ENCODE measurements at regions not wholly inside any gene's neighbourhood (a gene's known extent, or its start where the extent isn't known, plus 50 kb on each side); places are given as distances from the start of the nearest gene placed in this dataset.

- Mint-ChIP-seq H3K4me1 (ENCODE audit: low read depth) (peaks cover 72% of the 10 kb centered on the region), H3K9me3 (peaks cover 5% of the 10 kb centered on the region; the same call in 1 of the 2 replicates), H3K36me3 (ENCODE audit: low read depth) (peaks cover 16% of the 10 kb centered on the region), H3K27me3 (ENCODE audit: insufficient read depth) (peaks cover 2% of the 10 kb centered on the region; the same call in 1 of the 2 replicates), H3K4me3 (no peak overlapping the region), H3K27ac (peak overlapping the region; percentile 87; the same call in 1 of the 2 replicates)
- peak; percentile 19 for DNase-seq
- TF ChIP-seq CTCF (IDR thresholded peaks at IDR 0.05) = no peak
Measured at GRCh38 chr12:46921764-46922133, 96.0 kb upstream of the SLC38A4 start.

GRCh38 chr12:46926526-46926925 lies 100.7 kb upstream of the SLC38A4 start:
- TF ChIP-seq CTCF (IDR thresholded peaks at IDR 0.05) = no peak
- Mint-ChIP-seq H3K4me1 (ENCODE audit: low read depth) (peaks cover 38% of the 10 kb centered on the region), H3K9me3 (no peaks in the 10 kb centered on the region), H3K27me3 (ENCODE audit: insufficient read depth) (no peaks in the 10 kb centered on the region), H3K4me3 (no peak overlapping the region), H3K36me3 (ENCODE audit: low read depth) (peaks cover 8% of the 10 kb centered on the region; the same call in 1 of the 2 replicates), H3K27ac (no peak overlapping the region)
- DNase-seq = no peak

- Mint-ChIP-seq H3K27me3 (ENCODE audit: insufficient read depth) (no peaks in the 10 kb centered on the region), H3K27ac (no peak overlapping the region), H3K4me3 (no peak overlapping the region), H3K36me3 (ENCODE audit: low read depth) (peaks cover 16% of the 10 kb centered on the region; the same call in 1 of the 2 replicates), H3K9me3 (no peaks in the 10 kb centered on the region), H3K4me1 (ENCODE audit: low read depth) (peaks cover 40% of the 10 kb centered on the region)
- no peak for TF ChIP-seq CTCF (IDR thresholded peaks at IDR 0.05)
- no peak for DNase-seq
Measured at GRCh38 chr12:46930101-46930500, 104.3 kb upstream of the SLC38A4 start.

GRCh38 chr12:46933947-46934346 lies 108.2 kb upstream of the SLC38A4 start:
- TF ChIP-seq CTCF (IDR thresholded peaks at IDR 0.05) = peak; percentile 83
- Mint-ChIP-seq H3K4me1 (ENCODE audit: low read depth) (peaks cover 58% of the 10 kb centered on the region), H3K36me3 (ENCODE audit: low read depth) (peaks cover 12% of the 10 kb centered on the region; the same call in 1 of the 2 replicates), H3K9me3 (no peaks in the 10 kb centered on the region), H3K27ac (no peak overlapping the region), H3K4me3 (no peak overlapping the region), H3K27me3 (ENCODE audit: insufficient read depth) (no peaks in the 10 kb centered on the region; the same call in 1 of the 2 replicates)
- peak; percentile 69 for DNase-seq

- Mint-ChIP-seq H3K4me3 (no peak overlapping the region), H3K9me3 (no peaks in the 10 kb centered on the region), H3K27ac (peak overlapping the region; percentile 4; the same call in 1 of the 2 replicates), H3K36me3 (ENCODE audit: low read depth) (peaks cover 12% of the 10 kb centered on the region; the same call in 1 of the 2 replicates), H3K4me1 (ENCODE audit: low read depth) (peaks cover 58% of the 10 kb centered on the region), H3K27me3 (ENCODE audit: insufficient read depth) (no peaks in the 10 kb centered on the region; the same call in 1 of the 2 replicates)
- DNase-seq = no peak
- no peak for TF ChIP-seq CTCF (IDR thresholded peaks at IDR 0.05)
Measured at GRCh38 chr12:46934374-46935111, 108.7 kb upstream of the SLC38A4 start.

Data from HFFc6 (cell line).